Transverse colon (tissue), 4 donors: ENCODE measurements at regions not wholly inside any gene's neighbourhood (a gene's known extent, or its start where the extent isn't known, plus 50 kb on each side); places are given as distances from the start of the nearest gene placed in this dataset.

Experiments
- DNase-seq: peaks from one replicate; pipeline ENCODE4 v3.0.0-alpha.2; 2019
- H3K27ac ChIP-seq, 4 donors: fragments of 200-600 bp; sonication (generic); 2 replicates each; pipeline ENCODE4 v1.5.1; 2016 to 2018; ENCODE audit warnings: inconsistent platforms in 4 of 4
- H3K27me3 ChIP-seq: fragments of 200-600 bp; sonication (generic); 2 replicates; pipeline ENCODE4 v1.5.1; 2017; ENCODE audit warnings: inconsistent platforms
- H3K36me3 ChIP-seq, 4 donors: fragments of 200-600 bp; sonication (generic); 2 replicates each; pipeline ENCODE4 v1.5.1; 2017 to 2019; ENCODE audit warnings: inconsistent platforms in 4 of 4
- H3K4me1 ChIP-seq, 4 donors: fragments of 200-600 bp; sonication (generic); 2 replicates each; pipeline ENCODE4 v1.5.1; 2017 to 2020; ENCODE audit warnings: inconsistent platforms in 4 of 4
- H3K4me3 ChIP-seq, 4 donors: fragments of 200-600 bp; sonication (generic); 1 replicate in 1 of 4; 2 replicates in 3 of 4; pipeline versions ENCODE4 v1.5.1 to v1.6.1; 2017 to 2019; ENCODE audit warnings: inconsistent platforms in 4 of 4
- H3K9me3 ChIP-seq, 2 donors: fragments of 200-600 bp; sonication (generic); 2 replicates each; pipeline ENCODE4 v1.5.1; 2017 to 2019; ENCODE audit warnings: inconsistent platforms in 2 of 2
- EP300 ChIP-seq: sonication (generic); formaldehyde crosslinking; IDR thresholded peaks from one replicate; pipeline ENCODE4 v1.6.1; 2017; ENCODE audit warnings: antibody characterized with exemption, low read depth
- POLR2A ChIP-seq: fragments of 450-650 bp; IDR thresholded peaks from one replicate; pipeline ENCODE4 v1.6.1; 2016; ENCODE audit warnings: antibody characterized with exemption, mild to moderate bottlenecking, moderate library complexity
- POLR2AphosphoS5 ChIP-seq, 3 donors: sonication (generic); formaldehyde crosslinking; IDR thresholded peaks; one replicate each; pipeline ENCODE4 v1.6.1; 2016; ENCODE audit warnings: antibody characterized with exemption in 3 of 3
- WGBS, 2 donors: methylation state at CpG; one replicate each; pipeline ENCODE4 v1.1.5; 2018; ENCODE audit warnings: low coverage in 1 of 2; 5-methylcytosine and 5-hydroxymethylcytosine counted together
- in situ Hi-C, 4 donors: fragments of 200-750 bp; cut with MboI; loops; one replicate each; pipeline versions ENCODE4 v1.15.0 to v1.15.1; 2017; ENCODE audit warnings: low sequenced_read_pairs in 3 of 4, low pct_ligation_motif_present in 1 of 4, low pct_unique_long_range_greater_than_20kb in 1 of 4
- intact Hi-C: fragments of 100-400 bp; cut with DNase I; formaldehyde crosslinking; loops from one replicate; pipeline ENCODE4 v1.15.1; 2023; ENCODE audit warnings: low total_unique reads
- TF ChIP-seq, protein P1 (sequence below), 5 experiments: fragments of 200-600 bp in 3 of 5; fragments of 450-650 bp in 2 of 5; sonication (generic) in 3 of 5; IDR thresholded peaks; 1 replicate in 2 of 5; 2 replicates in 3 of 5; pipeline ENCODE4 v1.5.1; 2016 to 2017; ENCODE audit warnings: antibody characterized with exemption in 5 of 5, inconsistent platforms in 3 of 5, mild to moderate bottlenecking in 2 of 5, moderate library complexity in 1 of 5

DNA sequence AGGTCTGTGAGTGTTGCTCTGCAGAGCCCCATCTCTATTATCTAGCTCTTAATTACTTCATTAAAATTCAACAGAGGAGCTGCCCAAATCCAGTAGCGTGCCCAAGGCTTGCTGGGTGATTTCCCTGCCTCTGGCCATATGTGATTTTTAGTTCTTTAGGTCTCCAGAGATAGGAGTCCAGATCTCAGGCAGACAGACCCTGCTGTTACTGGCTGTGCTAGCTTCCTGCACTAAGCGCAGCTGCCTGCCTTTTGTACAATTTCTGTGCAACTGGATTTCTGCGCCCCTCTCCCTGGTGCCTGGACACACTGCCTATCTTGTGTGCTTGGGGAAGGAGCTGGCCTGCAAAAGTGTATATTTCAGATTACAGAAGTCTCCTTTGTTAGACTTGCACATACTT lies 136.5 kb downstream of the TDRD15 start:
- Histone ChIP-seq H3K4me3 (no peak overlapping the region), H3K27ac (no peak overlapping the region), H3K36me3 (no peaks in the 10 kb centered on the region), H3K4me1 (peaks cover 0 to 5% (median 0%) of the 10 kb centered on the region in 4 donors), H3K9me3 (no peaks in the 10 kb centered on the region), H3K27me3 (no peaks in the 10 kb centered on the region)
- 95 to 100% methylated on average over 1 to 3 of the region's 3 CpGs for WGBS, 2 donors
- TF ChIP-seq POLR2A (no peak), POLR2AphosphoS5 (IDR thresholded peaks at IDR 0.05) (no peak), EP300 (no peak)
- TF ChIP-seq, protein P1, sequence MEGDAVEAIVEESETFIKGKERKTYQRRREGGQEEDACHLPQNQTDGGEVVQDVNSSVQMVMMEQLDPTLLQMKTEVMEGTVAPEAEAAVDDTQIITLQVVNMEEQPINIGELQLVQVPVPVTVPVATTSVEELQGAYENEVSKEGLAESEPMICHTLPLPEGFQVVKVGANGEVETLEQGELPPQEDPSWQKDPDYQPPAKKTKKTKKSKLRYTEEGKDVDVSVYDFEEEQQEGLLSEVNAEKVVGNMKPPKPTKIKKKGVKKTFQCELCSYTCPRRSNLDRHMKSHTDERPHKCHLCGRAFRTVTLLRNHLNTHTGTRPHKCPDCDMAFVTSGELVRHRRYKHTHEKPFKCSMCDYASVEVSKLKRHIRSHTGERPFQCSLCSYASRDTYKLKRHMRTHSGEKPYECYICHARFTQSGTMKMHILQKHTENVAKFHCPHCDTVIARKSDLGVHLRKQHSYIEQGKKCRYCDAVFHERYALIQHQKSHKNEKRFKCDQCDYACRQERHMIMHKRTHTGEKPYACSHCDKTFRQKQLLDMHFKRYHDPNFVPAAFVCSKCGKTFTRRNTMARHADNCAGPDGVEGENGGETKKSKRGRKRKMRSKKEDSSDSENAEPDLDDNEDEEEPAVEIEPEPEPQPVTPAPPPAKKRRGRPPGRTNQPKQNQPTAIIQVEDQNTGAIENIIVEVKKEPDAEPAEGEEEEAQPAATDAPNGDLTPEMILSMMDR (IDR thresholded peaks at IDR 0.05) = no peak
- no peak for DNase-seq
- in situ Hi-C loops (no loop called here), intact Hi-C loops (no loop called here)

DNA sequence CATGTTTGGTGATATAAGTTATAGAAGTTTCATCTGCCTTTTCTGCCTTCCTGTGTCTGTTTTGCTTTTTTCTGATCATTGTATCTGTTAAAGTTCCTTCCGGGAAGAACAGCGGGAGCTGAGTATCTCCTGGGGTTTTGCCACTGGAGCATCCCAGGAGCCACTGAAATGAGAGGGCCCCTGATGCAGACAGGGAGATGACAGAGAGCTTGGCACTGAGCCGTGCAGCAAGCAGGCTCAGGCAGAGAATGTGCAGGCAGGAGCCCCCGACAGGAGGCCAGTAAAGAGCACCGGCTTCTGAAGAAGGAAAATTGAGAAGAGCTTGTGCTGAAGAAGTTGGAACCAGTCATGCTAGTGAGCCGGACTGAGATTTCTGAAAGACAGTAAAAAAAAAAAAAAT lies 137.8 kb downstream of the TDRD15 start:
- H3K27me3 ChIP-seq = no peaks in the 10 kb centered on the region
- H3K9me3 ChIP-seq = no peaks in the 10 kb centered on the region
- no peak overlapping the region for H3K4me3 ChIP-seq
- in situ Hi-C loops = no loop called here
- intact Hi-C loops = no loop called here
- TF ChIP-seq POLR2A (no peak), EP300 (no peak), POLR2AphosphoS5 (IDR thresholded peaks at IDR 0.05) (no peak)
- TF ChIP-seq, protein P1 (IDR thresholded peaks at IDR 0.05) = no peak
- no peak for DNase-seq
- H3K4me1 ChIP-seq = no peaks in the 10 kb centered on the region
- H3K36me3 ChIP-seq = no peaks in the 10 kb centered on the region
- WGBS, 2 donors = 63 to 84% methylated on average over 2 to 6 of the region's 6 CpGs
- H3K27ac ChIP-seq = no peak overlapping the region

DNA sequence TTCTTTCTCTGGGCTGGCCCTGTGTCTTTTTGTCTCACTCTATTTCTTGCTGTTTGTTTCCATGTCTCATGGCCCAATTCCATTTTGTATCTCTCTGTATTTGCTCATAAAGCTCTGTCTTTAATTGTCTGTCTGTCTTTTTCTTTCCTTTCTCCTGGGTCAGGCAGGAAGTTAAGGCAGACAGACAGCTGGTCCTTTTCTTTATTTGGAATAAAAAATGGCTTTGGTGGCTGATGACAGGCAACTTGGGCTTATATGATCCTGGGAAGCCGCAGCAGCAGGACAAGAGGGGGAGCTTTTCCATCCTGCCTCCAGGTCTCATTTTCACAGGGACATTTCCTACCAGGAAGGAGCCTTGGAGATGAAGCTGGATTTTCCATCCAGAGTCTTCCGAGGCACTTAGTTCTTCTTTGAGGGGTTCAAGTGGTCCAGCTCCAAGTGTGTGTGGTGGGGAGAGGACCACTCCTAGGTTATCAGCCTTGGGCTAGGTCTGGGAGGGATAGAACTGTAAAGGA lies 138.7 kb downstream of the TDRD15 start:
- no peaks in the 10 kb centered on the region for H3K27me3 ChIP-seq
- H3K36me3 ChIP-seq = no peaks in the 10 kb centered on the region
- TF ChIP-seq POLR2A (no peak), EP300 (no peak), POLR2AphosphoS5 (IDR thresholded peaks at IDR 0.05) (no peak)
- TF ChIP-seq, protein P1 (IDR thresholded peaks at IDR 0.05) = no peak
- H3K4me1 ChIP-seq = no peaks in the 10 kb centered on the region
- no peaks in the 10 kb centered on the region for H3K9me3 ChIP-seq
- intact Hi-C loops (no loop called here), in situ Hi-C loops (no loop called here)
- no peak overlapping the region for H3K27ac ChIP-seq
- no peak overlapping the region for H3K4me3 ChIP-seq
- WGBS, 2 donors = 78% methylated on average over 2 of the region's 2 CpGs; no CpG with 5 or more reads in 1 of the 2 donors
- no peak for DNase-seq

DNA sequence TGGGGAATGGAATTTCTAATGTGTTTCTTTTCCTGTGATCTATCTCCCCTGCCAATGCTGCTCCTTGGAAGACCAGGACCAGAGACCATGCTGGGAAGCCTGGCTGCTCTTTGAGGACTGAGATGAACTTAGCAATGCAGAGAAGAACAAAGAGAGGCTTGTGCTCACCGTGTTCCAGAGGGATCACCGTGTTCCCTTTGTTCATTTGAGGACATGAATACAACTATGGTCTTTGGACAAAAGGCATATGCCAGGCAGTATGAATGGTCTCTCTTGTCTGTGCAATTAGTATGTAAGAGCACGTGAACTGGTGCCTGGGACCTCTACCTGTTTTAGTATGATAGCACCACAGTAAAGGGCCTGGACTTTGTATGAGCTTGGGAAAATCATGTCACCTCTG lies 139.9 kb downstream of the TDRD15 start:
- intact Hi-C loops (no loop called here), in situ Hi-C loops (no loop called here)
- Histone ChIP-seq H3K4me3 (no peak overlapping the region), H3K36me3 (no peaks in the 10 kb centered on the region), H3K9me3 (no peaks in the 10 kb centered on the region), H3K27ac (no peak overlapping the region), H3K4me1 (no peaks in the 10 kb centered on the region), H3K27me3 (no peaks in the 10 kb centered on the region)
- no peak for TF ChIP-seq POLR2AphosphoS5 (IDR thresholded peaks at IDR 0.05)
- TF ChIP-seq POLR2A = no peak
- TF ChIP-seq, protein P1 (IDR thresholded peaks at IDR 0.05) = no peak
- TF ChIP-seq EP300 = no peak
- 83 to 86% methylated on average over 2 to 3 of the region's 3 CpGs for WGBS, 2 donors
- no peak for DNase-seq
